HepG2 (cell line): ENCODE measurements at regions not wholly inside any gene's neighbourhood (a gene's known extent, or its start where the extent isn't known, plus 50 kb on each side); places are given as distances from the start of the nearest gene placed in this dataset.

Source experiments
- ATAC-seq: fragments of 200-7000 bp; cut with Tn5 transposase; 3 replicates; pipeline ENCODE4 v1.9.1; 2020; ENCODE audit warnings: mild to moderate bottlenecking, moderate library complexity
- BruUV-seq: library from RNA; stranded (reverse); fragments of 400-500 nt; replicated peaks from 2 replicates; lab custom pipeline; 2021; lab: Mats Ljungman, UMichigan
- CTCF ChIA-PET: fragments of 300-600 bp; formaldehyde crosslinking; extraction: SDS; loops from one replicate; lab custom pipeline; 2021; ENCODE audit warnings: low total read pairs, inconsistent platforms, low intra/inter-chr PET ratio; lab: Yijun Ruan, JAX
- POLR2A ChIA-PET: fragments of 350-600 bp; sonication (Branson Sonifier 250); formaldehyde crosslinking; loops from one replicate; lab custom pipeline; 2020; ENCODE audit warnings: antibody characterized with exemption, inconsistent platforms; lab: Yijun Ruan, JAX
- DNase-seq: peaks from one replicate; pipeline ENCODE4 v3.0.0-alpha.2; 2015; ENCODE audit warnings: low spot score
- FAIRE-seq: peaks from 3 replicates; lab custom pipeline; 2011; peaks lifted over from hg19 to GRCh38; lab: Jason Lieb, UNC
- H2AFZ ChIP-seq: one replicate; pipeline ENCODE4 v1.6.1; 2011; ENCODE audit warnings: low read length, inconsistent platforms
- H3K27ac ChIP-seq: fragments of 300-600 bp; 3 replicates; pipeline ENCODE4 v1.8.0; 2011; ENCODE audit warnings: mixed run types, mild to moderate bottlenecking, mixed read lengths, low read length, inconsistent platforms; ENCODE audit not compliant: insufficient read depth; ENCODE audit errors: extremely low read length
- H3K27me3 ChIP-seq, 2 experiments: fragments of 200-600 bp in 1 of 2; 2 replicates in 1 of 2; 3 replicates in 1 of 2; pipeline versions ENCODE4 v1.6.0 to v1.8.0; 2011; ENCODE audit warnings: low read length in 2 of 2, mild to moderate bottlenecking in 2 of 2, moderate library complexity in 2 of 2, inconsistent platforms in 1 of 2; ENCODE audit not compliant: insufficient read depth in 2 of 2, control insufficient read depth in 1 of 2
- H3K36me3 ChIP-seq, 2 experiments: fragments of 200-600 bp in 1 of 2; replicated peaks in 1 of 2; 2 replicates in 1 of 2; 3 replicates in 1 of 2; pipeline versions ENCODE4 v1.5.1 to v1.8.0; 2011; ENCODE audit warnings: low read length in 2 of 2, inconsistent platforms in 1 of 2; ENCODE audit not compliant: insufficient read depth in 2 of 2, control insufficient read depth in 1 of 2
- H3K4me1 ChIP-seq: 2 replicates; pipeline ENCODE4 v1.5.1; 2012; ENCODE audit warnings: low read length, inconsistent platforms; ENCODE audit not compliant: insufficient read depth
- H3K4me2 ChIP-seq: 2 replicates; pipeline ENCODE4 v1.6.0; 2011; ENCODE audit warnings: low read depth, low read length, inconsistent platforms
- H3K4me3 ChIP-seq, 3 experiments: fragments of 200-600 bp in 1 of 3; sonication (generic), shearing (Covaris generic) in 1 of 3; replicated peaks in 1 of 3; 2 replicates each; pipeline ENCODE4 v1.5.1; 2011 to 2016; ENCODE audit warnings: low read length in 3 of 3, inconsistent platforms in 2 of 3, low read depth in 2 of 3, mild to moderate bottlenecking in 2 of 3, control low read depth in 1 of 3, mixed read lengths in 1 of 3; ENCODE audit not compliant: insufficient read depth in 1 of 3
- H3K79me2 ChIP-seq: one replicate; pipeline ENCODE4 v1.6.1; 2011; ENCODE audit warnings: low read length, inconsistent platforms; ENCODE audit not compliant: insufficient read depth
- H3K9ac ChIP-seq: 2 replicates; pipeline ENCODE4 v1.6.0; 2011; ENCODE audit warnings: mild to moderate bottlenecking, low read depth, low read length, inconsistent platforms; ENCODE audit not compliant: insufficient read depth
- H3K9me3 ChIP-seq: 2 replicates; pipeline ENCODE4 v1.5.1; 2012; ENCODE audit warnings: mild to moderate bottlenecking, low read length
- H4K20me1 ChIP-seq: 2 replicates; pipeline ENCODE4 v1.6.0; 2011; ENCODE audit warnings: inconsistent platforms, mild to moderate bottlenecking, low read length, moderate library complexity; ENCODE audit not compliant: insufficient read depth
- CERS6 ChIP-seq: sonication (generic); formaldehyde crosslinking; IDR thresholded peaks from 2 replicates; pipeline ENCODE4 v1.5.0; 2020; ENCODE audit warnings: missing genetic modification reagents
- DNMT1 ChIP-seq: sonication (generic); formaldehyde crosslinking; IDR thresholded peaks from 2 replicates; pipeline ENCODE4 v1.5.1; 2020; ENCODE audit warnings: mild to moderate bottlenecking, missing genetic modification reagents
- KDM6A ChIP-seq: IDR thresholded peaks from 2 replicates; pipeline ENCODE4 v1.6.1; 2016; ENCODE audit warnings: low read depth
- NFYC ChIP-seq: IDR thresholded peaks from 2 replicates; pipeline ENCODE4 v1.6.1; 2016; ENCODE audit warnings: missing genetic modification reagents, missing compliant biosample characterization
- SRSF9 ChIP-seq: fragments of 200-400 bp; formaldehyde crosslinking; IDR thresholded peaks from 2 replicates; pipeline ENCODE4 v1.6.1; 2018; ENCODE audit warnings: borderline replicate concordance, mild to moderate bottlenecking, low read depth, low read length; ENCODE audit not compliant: insufficient read depth, poor library complexity, severe bottlenecking
- ZNF280D ChIP-seq: sonication (generic); formaldehyde crosslinking; IDR thresholded peaks from 2 replicates; pipeline ENCODE4 v1.5.1; 2020; ENCODE audit warnings: mild to moderate bottlenecking, missing genetic modification reagents
- ZNF496 ChIP-seq: sonication (generic); formaldehyde crosslinking; IDR thresholded peaks from 2 replicates; pipeline ENCODE4 v1.8.1; 2023; ENCODE audit warnings: mild to moderate bottlenecking, moderate library complexity, missing genetic modification reagents; ENCODE audit not compliant: insufficient replicate concordance
- ZNF577 ChIP-seq: sonication (generic); formaldehyde crosslinking; IDR thresholded peaks from 2 replicates; pipeline ENCODE4 v1.4.0; 2020; ENCODE audit warnings: mild to moderate bottlenecking, low read depth, missing genetic modification reagents, borderline replicate concordance
- ZNF781 ChIP-seq: sonication (generic); formaldehyde crosslinking; IDR thresholded peaks from 2 replicates; pipeline ENCODE4 v1.5.1; 2020; ENCODE audit warnings: borderline replicate concordance, mild to moderate bottlenecking, missing genetic modification reagents; ENCODE audit errors: not compliant biosample characterization
- ZNF878 ChIP-seq: sonication (generic); formaldehyde crosslinking; IDR thresholded peaks from 2 replicates; pipeline ENCODE4 v1.8.1; 2023; ENCODE audit warnings: mild to moderate bottlenecking, missing genetic modification reagents, moderate library complexity
- WGBS: methylation state at CpG from one replicate; pipeline ENCODE4 v1.1.6; 2017; ENCODE audit warnings: low lambda C conversion rate; 5-methylcytosine and 5-hydroxymethylcytosine counted together
- in situ Hi-C: cut with HindIII; loops from 2 replicates; pipeline ENCODE4 v1.10.0; 2017; ENCODE audit warnings: low pct_unique_long_range_greater_than_20kb; ENCODE audit not compliant: extremely low pct_ligation_motif_present
- intact Hi-C: fragments of 100-400 bp; cut with micrococcal nuclease; formaldehyde crosslinking; loops from one replicate; pipeline ENCODE4 v1.10.0; 2022; ENCODE audit not compliant: unreplicated experiment

GRCh38 chr6:170005665-170006064, 254.2 kb downstream of the ERMARD start:
- BruUV-seq, result no TSS peak
- ChIA-PET POLR2A (no interaction called here), CTCF (no interaction called here)
- H3K36me3 ChIP-seq, result no peaks in the 10 kb centered on the region
- H2AFZ ChIP-seq, result no peak overlapping the region
- TF ChIP-seq DNMT1 (CRISPR knock-in tag) (no peak), SRSF9 (no peak), CERS6 (no peak)
- TF ChIP-seq, all 625 proteins: peak for 0
- Histone ChIP-seq H3K27ac (no peak overlapping the region), H3K9me3 (peaks cover 49% of the 10 kb centered on the region), H3K9ac (no peak overlapping the region), H3K4me1 (no peaks in the 10 kb centered on the region), H3K4me2 (no peak overlapping the region), H3K4me3 (no peak overlapping the region), H3K79me2 (no peaks in the 10 kb centered on the region), H3K27me3 (peaks cover 5 to 36% of the 10 kb centered on the region in 2 experiments), H4K20me1 (no peaks in the 10 kb centered on the region)
- in situ Hi-C loops (no loop called here), intact Hi-C loops (no loop called here)
- DNase-seq (no peak), ATAC-seq (no peak), FAIRE-seq (no peak)

GRCh38 chr6:170004585-170005210, 253.3 kb downstream of the ERMARD start:
- Histone ChIP-seq H3K27me3 (peaks cover 4 to 29% of the 10 kb centered on the region in 2 experiments), H3K9me3 (peaks cover 52% of the 10 kb centered on the region), H4K20me1 (no peaks in the 10 kb centered on the region), H3K4me1 (no peaks in the 10 kb centered on the region), H3K9ac (no peak overlapping the region), H3K36me3 (no peaks in the 10 kb centered on the region), H3K4me3 (no peak overlapping the region), H2AFZ (no peak overlapping the region), H3K79me2 (no peaks in the 10 kb centered on the region), H3K27ac (no peak overlapping the region), H3K4me2 (no peak overlapping the region)
- DNase-seq (no peak), FAIRE-seq (no peak), ATAC-seq (no peak)
- no peak for TF ChIP-seq KDM6A (CRISPR knock-in tag)
- no peak for TF ChIP-seq ZNF781 (CRISPR knock-in tag)
- TF ChIP-seq ZNF280D (CRISPR knock-in tag), result peak; percentile 84; the same call in 1 of the 2 replicates
- TF ChIP-seq ZNF496 (CRISPR knock-in tag), result no peak
- no peak for TF ChIP-seq NFYC (CRISPR knock-in tag)
- TF ChIP-seq ZNF878 (CRISPR knock-in tag), result no peak
- TF ChIP-seq ZNF577 (CRISPR knock-in tag), result no peak
- in situ Hi-C loops, result no loop called here
- intact Hi-C loops, result no loop called here
- CTCF ChIA-PET, result no interaction called here
- POLR2A ChIA-PET, result no interaction called here
- 6% methylated on average over 5 of the region's 5 CpGs for WGBS
- no TSS peak for BruUV-seq
